GM23338 (cell line): ENCODE measurements at regions not wholly inside any gene's neighbourhood (a gene's known extent, or its start where the extent isn't known, plus 50 kb on each side); places are given as distances from the start of the nearest gene placed in this dataset.

ENCODE experiments used
- CTCF ChIP-seq, 2 experiments: fragments of 200-600 bp in 1 of 2; sonication (generic) in 1 of 2; conservative IDR thresholded peaks; 2 replicates each; pipeline versions ENCODE4 v1.5.1 to v1.6.1; 2016 to 2017; ENCODE audit warnings: antibody characterized with exemption in 2 of 2, low read depth in 2 of 2, mild to moderate bottlenecking in 2 of 2, moderate library complexity in 1 of 2
- ETS1 ChIP-seq: IDR thresholded peaks from 2 replicates; pipeline ENCODE4 v1.6.1; 2016; ENCODE audit warnings: antibody characterized with exemption
- EZH2 ChIP-seq: fragments of 200-600 bp; sonication (generic); IDR thresholded peaks from one replicate; pipeline ENCODE4 v1.8.0; 2017; ENCODE audit warnings: antibody characterized with exemption, mild to moderate bottlenecking, low read depth; ENCODE audit not compliant: unreplicated experiment
- EZH2phosphoT487 ChIP-seq: fragments of 200-600 bp; sonication (generic); IDR thresholded peaks from one replicate; pipeline ENCODE4 v1.8.1; 2018; ENCODE audit warnings: antibody characterized with exemption; ENCODE audit not compliant: unreplicated experiment
- POLR2AphosphoS5 ChIP-seq: IDR thresholded peaks from 2 replicates; pipeline ENCODE4 v1.6.1; 2016; ENCODE audit warnings: antibody characterized with exemption, low read depth
- ZNF462 ChIP-seq: fragments of 250-450 bp; sonication (Bioruptor Pico); IDR thresholded peaks from 2 replicates; pipeline ENCODE4 v1.5.0; 2020; ENCODE audit warnings: mild to moderate bottlenecking, moderate library complexity

- TF ChIP-seq ZNF462 (no peak), EZH2phosphoT487 (no peak), POLR2AphosphoS5 (no peak), CTCF (conservative IDR thresholded peaks at IDR 0.05; ENCODE audit: low read depth in 2 of 2) (no peak), EZH2 (no peak), ETS1 (no peak)
Observed at GRCh38 chr5:57665146-57665936, 182.7 kb upstream of the ACTBL2 start (continued).
